ENCODE measurements at regions not wholly inside any gene's neighbourhood (a gene's known extent, or its start where the extent isn't known, plus 50 kb on each side); places are given as distances from the start of the nearest gene placed in this dataset.

GRCh38 chr1:216894494-216894893 lies 171.3 kb upstream of the ESRRG start:
- POLR2A ChIA-PET (ENCODE audit: unreplicated experiment) = no interaction called here

More at GRCh38 chr1:216894494-216894893, 171.3 kb upstream of the ESRRG start:
- Histone ChIP-seq H2AK5ac (ENCODE audit: low read depth, low read length) (no peak overlapping the region), H3K9me3 (ENCODE audit: control insufficient read depth, insufficient read depth, low read length) (no peaks in the 10 kb centered on the region), H3K79me1 (ENCODE audit: low read depth in 1 of 2, low read length in 2 of 2) (no peaks in the 10 kb centered on the region), H4K20me1 (ENCODE audit: insufficient read depth, low read length) (no peaks in the 10 kb centered on the region), H3K14ac (replicated peaks; ENCODE audit: low read depth, low read length) (no peak overlapping the region), H3K9me1 (ENCODE audit: insufficient read depth, low read length) (0 out of 2 replicates have a peak, but pooled peaks cover under 1% of the 10 kb centered on the region), H3K4ac (ENCODE audit: low read depth, low read length) (no peak overlapping the region), H4K8ac (ENCODE audit: low read depth in 2 of 2, low read length in 2 of 2) (no peak overlapping the region; a peak in 1 of 4 replicates), H2AFZ (replicated peaks; ENCODE audit: low read length, poor library complexity) (no peak overlapping the region), H3K4me3 (ENCODE audit: insufficient read depth, low read depth, low read length) (no peak overlapping the region), H4K91ac (ENCODE audit: insufficient read depth, low read depth, low read length) (no peak overlapping the region), H2BK20ac (ENCODE audit: low read depth, low read length) (no peak overlapping the region), H3K18ac (ENCODE audit: low read depth, low read length) (no peak overlapping the region), H2BK120ac (ENCODE audit: low read depth, low read length) (no peak overlapping the region), H2BK15ac (ENCODE audit: low read depth, low read length) (no peak overlapping the region), H2AK9ac (replicated peaks; ENCODE audit: low read depth, low read length, poor library complexity) (no peak overlapping the region), H3K27ac (ENCODE audit: insufficient read depth, low read length) (no peak overlapping the region), H3K56ac (ENCODE audit: extremely low read depth, insufficient read depth, low read length) (no peak overlapping the region), H3K9ac (ENCODE audit: low read depth, low read length) (no peak overlapping the region), H3K4me1 (ENCODE audit: control insufficient read depth, insufficient read depth, low read length) (no peaks in the 10 kb centered on the region), H4K5ac (ENCODE audit: low read depth, low read length) (no peak overlapping the region), H3K36me3 (ENCODE audit: control insufficient read depth, insufficient read depth, low read length) (no peaks in the 10 kb centered on the region), H2BK5ac (ENCODE audit: low read depth, low read length, poor library complexity, severe bottlenecking) (no peak overlapping the region), H3K4me2 (ENCODE audit: low read depth, low read length) (0 out of 2 replicates have a peak overlapping the region, but pooled peaks have one; percentile 1), H3K27me3 (ENCODE audit: control insufficient read depth, insufficient read depth, low read length) (no peaks in the 10 kb centered on the region), H3K23ac (ENCODE audit: low read depth, low read length) (no peak overlapping the region)
- CTCF ChIA-PET = interaction anchor here (0.6 to 1.4 kb wide), 2 partner anchors 766 to 1966 kb away, joined by 3 read pairs; no protein-coding TSS in a partner anchor
- TF ChIP-seq MXI1 (IDR thresholded peaks at IDR 0.05; ENCODE audit: borderline replicate concordance, low read depth, low read length) = no peak
- no peak for TF ChIP-seq USF2 (IDR thresholded peaks at IDR 0.05; ENCODE audit: low read depth, low read length)
- TF ChIP-seq MAZ (IDR thresholded peaks at IDR 0.05; ENCODE audit: borderline replicate concordance, low read depth, low read length) = no peak
- no peak for TF ChIP-seq RAD21 (IDR thresholded peaks at IDR 0.05; ENCODE audit: low read length)
- TF ChIP-seq CEBPB (IDR thresholded peaks at IDR 0.05; ENCODE audit: low read depth, low read length) = no peak
- TF ChIP-seq FOS (IDR thresholded peaks at IDR 0.05; ENCODE audit: low read depth, low read length) = no peak
- no peak for TF ChIP-seq RFX5 (IDR thresholded peaks at IDR 0.05; ENCODE audit: low read depth, low read length)
- TF ChIP-seq CHD1 (IDR thresholded peaks at IDR 0.05; ENCODE audit: low read depth, low read length) = no peak
- no peak for TF ChIP-seq NFE2L2 (IDR thresholded peaks at IDR 0.05; ENCODE audit: low read depth, low read length)
- no peak for ATAC-seq (ENCODE audit: low read depth)
- dilution Hi-C loops (cut with HindIII; ENCODE audit: low sequenced_read_pairs, unreplicated experiment) (no loop called here), intact Hi-C loops (cut with micrococcal nuclease) (no loop called here), in situ Hi-C loops (cut with MboI; ENCODE audit: low sequenced_read_pairs) (no loop called here)
- no TSS peak for BruUV-seq (replicated peaks)
- no peak for DNase-seq
- no CpG with 5 or more reads among the region's 5 CpGs for WGBS, 2 experiments (ENCODE audit: extremely low coverage in 2 of 2, insufficient read length in 1 of 2)

Data from IMR-90 (cell line).